ENCODE measurements at regions not wholly inside any gene's neighbourhood (a gene's known extent, or its start where the extent isn't known, plus 50 kb on each side); places are given as distances from the start of the nearest gene placed in this dataset.
"Not testable (repeated sequence)": the region's sequence is repeated elsewhere in the genome, so short reads cannot be mapped to it uniquely, and the experiment has no call there.

DNA sequence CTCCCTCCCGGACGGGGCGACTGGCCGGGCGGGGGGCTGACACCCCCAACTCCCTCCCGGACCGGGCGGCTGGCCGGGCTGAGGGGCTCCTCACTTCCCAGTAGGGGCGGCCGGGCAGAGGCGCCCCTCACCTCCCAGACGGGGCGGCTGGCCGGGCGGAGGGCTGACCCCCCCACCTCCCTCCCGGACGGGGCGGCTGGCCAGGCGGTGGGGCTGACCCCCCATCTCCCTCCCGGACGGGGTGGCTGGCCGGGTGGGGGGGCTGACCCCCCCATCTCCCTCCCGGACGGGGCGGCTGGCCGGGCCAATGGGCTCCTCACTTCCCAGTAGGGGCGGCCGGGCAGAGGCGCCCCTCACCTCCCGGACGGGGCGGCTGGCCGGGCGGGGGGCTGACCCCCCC lies 502.0 kb upstream of the ALG10B start:
- CTCF ChIA-PET; H3K23ac ChIP-seq (ENCODE audit: low read depth, low read length); ATAC-seq (ENCODE audit: low read depth); H3K4ac ChIP-seq (ENCODE audit: low read depth, low read length); H3K9me3 ChIP-seq (ENCODE audit: control insufficient read depth, insufficient read depth, low read length); H2BK5ac ChIP-seq (ENCODE audit: low read depth, low read length, poor library complexity, severe bottlenecking); intact Hi-C loops (cut with micrococcal nuclease); H2BK15ac ChIP-seq (ENCODE audit: low read depth, low read length); BruUV-seq (replicated peaks); H4K5ac ChIP-seq (ENCODE audit: low read depth, low read length); H2BK20ac ChIP-seq (ENCODE audit: low read depth, low read length); H3K9ac ChIP-seq (ENCODE audit: low read depth, low read length); H3K18ac ChIP-seq (ENCODE audit: low read depth, low read length); H2AFZ ChIP-seq (replicated peaks; ENCODE audit: low read length, poor library complexity); in situ Hi-C loops (cut with MboI; ENCODE audit: low sequenced_read_pairs); H2AK9ac ChIP-seq (replicated peaks; ENCODE audit: low read depth, low read length, poor library complexity); H3K56ac ChIP-seq (ENCODE audit: extremely low read depth, insufficient read depth, low read length); H3K4me1 ChIP-seq (ENCODE audit: control insufficient read depth, insufficient read depth, low read length); H3K27ac ChIP-seq (ENCODE audit: insufficient read depth, low read length); POLR2A ChIA-PET (ENCODE audit: unreplicated experiment); H2AK5ac ChIP-seq (ENCODE audit: low read depth, low read length); H4K91ac ChIP-seq (ENCODE audit: insufficient read depth, low read depth, low read length); H4K8ac ChIP-seq (ENCODE audit: low read depth in 2 of 2, low read length in 2 of 2); H3K27me3 ChIP-seq (ENCODE audit: control insufficient read depth, insufficient read depth, low read length); H4K20me1 ChIP-seq (ENCODE audit: insufficient read depth, low read length); H3K4me3 ChIP-seq (ENCODE audit: insufficient read depth, low read depth, low read length); H2BK120ac ChIP-seq (ENCODE audit: low read depth, low read length); H3K79me1 ChIP-seq (ENCODE audit: low read depth in 1 of 2, low read length in 2 of 2); DNase-seq; H3K36me3 ChIP-seq (ENCODE audit: control insufficient read depth, insufficient read depth, low read length); H3K14ac ChIP-seq (replicated peaks; ENCODE audit: low read depth, low read length); H3K4me2 ChIP-seq (ENCODE audit: low read depth, low read length); H3K9me1 ChIP-seq (ENCODE audit: insufficient read depth, low read length): not testable (repeated sequence)
- dilution Hi-C loops (cut with HindIII; ENCODE audit: low sequenced_read_pairs, unreplicated experiment): loop anchor here (25.0 kb wide), 1 partner anchor 98 kb away; no protein-coding TSS in a partner anchor
- no CpG with 5 or more reads among the region's 35 CpGs for WGBS, 2 experiments (ENCODE audit: extremely low coverage in 2 of 2, insufficient read length in 1 of 2)
